Astrocyte of the cerebellum (primary cell): ENCODE measurements at regions not wholly inside any gene's neighbourhood (a gene's known extent, or its start where the extent isn't known, plus 50 kb on each side); places are given as distances from the start of the nearest gene placed in this dataset.

Experiments used
- DNase-seq: peaks from one replicate; pipeline ENCODE4 v3.0.0-alpha.2; 2011; ENCODE audit warnings: low read depth
- H3K4me3 ChIP-seq: 2 replicates; pipeline ENCODE4 v1.5.1; 2011; ENCODE audit warnings: mild to moderate bottlenecking, low read depth, low read length, moderate library complexity
- CTCF ChIP-seq: IDR thresholded peaks from 2 replicates; pipeline ENCODE4 v1.5.1; 2012; ENCODE audit warnings: low read length, low read depth, moderate library complexity, mild to moderate bottlenecking; ENCODE audit errors: missing control alignments
- in situ Hi-C: cut with HindIII; loops from 2 replicates; pipeline ENCODE4 v1.10.0; 2017; ENCODE audit warnings: low sequenced_read_pairs

DNA sequence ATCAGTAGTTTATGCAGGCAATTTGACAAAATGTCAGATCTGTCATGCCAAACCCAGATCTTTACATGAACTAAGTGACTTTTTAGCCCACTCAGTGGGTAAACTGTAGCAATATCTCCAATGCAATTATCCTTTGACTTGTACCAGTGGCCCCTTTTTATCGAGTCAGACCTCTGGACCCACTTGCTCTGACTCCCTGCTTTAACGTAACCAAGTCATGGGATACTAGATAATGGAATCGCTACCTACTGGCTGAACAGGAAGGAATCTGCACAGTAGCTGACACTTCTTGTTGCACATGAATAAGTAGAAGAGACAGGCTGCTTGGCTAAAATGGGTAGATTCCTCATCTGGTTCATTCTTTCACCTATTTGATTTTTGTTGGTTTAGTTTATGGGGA, 128.4 kb upstream of the LYPLAL1 start:
- no peak overlapping the region for H3K4me3 ChIP-seq
- in situ Hi-C loops: no loop called here
- no peak for DNase-seq
- TF ChIP-seq CTCF: no peak

DNA sequence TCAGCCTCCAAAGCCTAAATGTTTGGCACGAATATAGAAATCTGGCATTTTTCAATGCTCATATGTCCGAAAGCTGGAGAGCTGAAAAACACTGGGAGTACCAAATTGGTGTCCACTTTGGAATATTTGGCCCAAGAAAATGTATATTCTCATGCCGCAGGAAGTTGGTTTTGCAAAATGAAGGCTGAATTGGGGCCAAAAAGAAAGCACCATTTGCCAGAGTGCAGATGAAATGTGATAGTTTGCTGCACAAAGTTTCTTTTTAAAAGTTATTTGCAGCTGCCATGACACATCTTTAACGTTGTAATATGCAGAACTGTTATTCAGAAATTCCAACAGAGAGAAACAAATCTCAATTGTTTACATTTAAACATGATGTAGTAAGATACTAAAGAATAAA, 124.2 kb upstream of the LYPLAL1 start:
- in situ Hi-C loops: no loop called here
- H3K4me3 ChIP-seq: no peak overlapping the region
- no peak for DNase-seq
- no peak for TF ChIP-seq CTCF

DNA sequence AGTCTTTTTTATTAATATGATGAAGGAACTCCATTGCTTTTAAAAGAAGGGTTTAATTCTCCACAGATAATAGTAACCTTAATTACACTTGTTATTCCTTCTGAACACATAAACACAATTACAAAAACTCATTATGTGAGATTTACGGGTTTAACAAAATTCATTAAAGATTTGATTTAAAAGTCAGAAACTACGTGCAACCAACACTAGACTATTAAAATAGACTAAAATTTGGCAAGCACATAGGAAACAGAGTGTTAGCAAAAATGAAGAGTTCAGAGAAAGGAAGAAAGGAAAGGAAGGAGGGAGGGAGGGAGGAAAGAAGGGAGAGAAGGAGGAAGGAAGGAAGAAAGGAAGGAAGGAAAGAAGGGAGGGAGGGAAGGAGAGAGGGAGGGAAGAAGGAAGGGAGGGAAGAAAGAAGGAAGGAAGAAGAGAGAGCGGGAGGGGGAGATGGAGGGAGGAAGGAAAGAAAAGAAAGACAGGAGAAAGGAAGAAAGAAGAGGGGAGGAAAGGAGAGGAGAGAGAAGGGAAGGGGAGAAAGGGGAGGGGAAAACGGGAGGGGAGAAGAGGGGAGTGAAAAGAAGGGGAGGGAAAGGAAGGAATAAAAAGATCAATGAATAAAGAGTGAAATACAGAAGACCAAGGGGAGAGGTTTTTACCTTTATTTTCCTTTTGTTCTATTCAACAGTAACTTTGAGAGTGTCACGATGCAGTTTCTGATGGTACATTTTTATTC, 123.4 kb upstream of the LYPLAL1 start:
- no peak overlapping the region for H3K4me3 ChIP-seq
- in situ Hi-C loops: loop anchor here (25.0 kb wide), 1 partner anchor 713 kb away; the partner anchor contains the start of gene TGFB2
- no peak for DNase-seq
- no peak for TF ChIP-seq CTCF

DNA sequence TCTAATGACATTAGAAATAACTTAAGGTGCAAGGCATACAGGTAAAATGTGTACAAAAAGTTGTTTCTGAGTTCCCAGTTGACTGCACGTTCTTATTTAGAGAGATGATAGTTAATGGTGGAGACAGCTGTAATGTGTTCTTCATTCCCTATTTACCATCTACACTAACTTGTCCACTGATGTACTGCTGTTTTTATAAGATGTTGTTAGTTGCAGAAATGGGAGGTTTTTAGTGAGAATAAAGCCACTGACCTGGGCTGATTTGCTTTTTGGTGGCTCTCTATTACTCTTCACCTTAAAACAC, 122.9 kb upstream of the LYPLAL1 start:
- no peak overlapping the region for H3K4me3 ChIP-seq
- in situ Hi-C loops: loop anchor here (25.0 kb wide), 1 partner anchor 713 kb away; the partner anchor contains the start of gene TGFB2
- no peak for DNase-seq
- TF ChIP-seq CTCF: no peak

DNA sequence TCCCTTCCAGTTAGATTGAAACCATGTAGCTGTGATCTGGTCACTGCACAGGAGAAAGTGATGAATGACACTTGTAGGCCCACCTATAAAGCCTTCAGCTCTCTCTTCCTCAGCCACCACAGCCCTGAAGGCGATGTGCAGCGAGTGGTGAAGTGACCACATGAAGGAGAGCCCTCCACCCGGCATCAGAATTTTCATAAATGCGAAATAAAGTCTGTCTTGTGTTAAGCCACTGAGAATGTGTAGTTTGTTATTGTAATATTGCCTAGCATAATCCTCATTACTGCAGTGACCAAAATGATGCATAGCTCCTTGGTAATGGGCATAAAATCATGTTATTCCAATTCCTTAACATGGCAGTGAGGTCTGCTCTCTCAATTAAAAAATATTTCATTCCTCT, 122.1 kb upstream of the LYPLAL1 start:
- in situ Hi-C loops: loop anchor here (25.0 kb wide), 1 partner anchor 714 kb away; the partner anchor contains the start of gene TGFB2
- TF ChIP-seq CTCF: no peak
- H3K4me3 ChIP-seq: no peak overlapping the region
- DNase-seq: no peak

- DNase-seq: no peak
- H3K4me3 ChIP-seq: no peak overlapping the region
- TF ChIP-seq CTCF: no peak
- in situ Hi-C loops: loop anchor here (25.0 kb wide), 1 partner anchor 722 kb away; the partner anchor contains the start of gene TGFB2
Observed at GRCh38 chr1:219058891-219059820, 114.5 kb upstream of the LYPLAL1 start.
